ENCODE measurements at regions not wholly inside any gene's neighbourhood (a gene's known extent, or its start where the extent isn't known, plus 50 kb on each side); places are given as distances from the start of the nearest gene placed in this dataset.

- Histone ChIP-seq H3K9me3 (ENCODE audit: control insufficient read depth, low read depth, low read length) (no peaks in the 10 kb centered on the region), H2AFZ (ENCODE audit: low read length) (peak overlapping the region; percentile 59), H3T11ph (ENCODE audit: low read length) (no peak overlapping the region), H3K23me2 (ENCODE audit: insufficient read length, low read depth, low read length, poor library complexity, severe bottlenecking) (no peaks in the 10 kb centered on the region), H3K56ac (ENCODE audit: insufficient read length, low read depth, low read length) (no peak overlapping the region), H3K79me2 (ENCODE audit: insufficient read depth, low read length) (no peaks in the 10 kb centered on the region), H2BK120ac (ENCODE audit: low read depth, low read length, poor library complexity, severe bottlenecking) (no peak overlapping the region), H4K91ac (ENCODE audit: insufficient read length, low read depth, low read length) (no peak overlapping the region), H3K18ac (ENCODE audit: insufficient read length, low read depth, low read length) (no peak overlapping the region), H3K27ac (ENCODE audit: insufficient read length, low read depth, low read length) (no peak overlapping the region), H3K4me1 (ENCODE audit: insufficient read depth, low read length) (no peaks in the 10 kb centered on the region), H2BK12ac (ENCODE audit: insufficient read length, low read depth, low read length) (no peak overlapping the region), H4K8ac (replicated peaks; ENCODE audit: insufficient read length, low read depth, low read length) (no peak overlapping the region), H2AK5ac (ENCODE audit: insufficient read length, low read length) (no peak overlapping the region), H2BK20ac (ENCODE audit: low read depth, low read length, poor library complexity, severe bottlenecking) (no peak overlapping the region), H3K27me3 (ENCODE audit: insufficient read depth, low read length) (no peaks in the 10 kb centered on the region), H2BK5ac (ENCODE audit: insufficient read length, low read length) (no peak overlapping the region), H2BK15ac (ENCODE audit: low read depth, low read length) (no peak overlapping the region), H4K5ac (ENCODE audit: insufficient read length, low read depth, low read length) (no peak overlapping the region), H3K9ac (ENCODE audit: extremely low read depth, insufficient read length, low read length) (no peak overlapping the region), H3K4me2 (ENCODE audit: insufficient read depth, insufficient read length, low read length) (no peak overlapping the region), H3K14ac (ENCODE audit: insufficient read depth, low read length) (no peak overlapping the region), H3K4ac (ENCODE audit: low read depth, low read length) (no peak overlapping the region), H3K23ac (ENCODE audit: insufficient read length, low read depth, low read length) (no peak overlapping the region), H3K79me1 (ENCODE audit: insufficient read depth, low read depth, low read length, poor library complexity, severe bottlenecking) (no peaks in the 10 kb centered on the region), H4K20me1 (ENCODE audit: control insufficient read depth, insufficient read depth, insufficient read length) (no peaks in the 10 kb centered on the region)
- Mint-ChIP-seq H3K9me3 (peaks cover 0 to under 1% of the 10 kb centered on the region in 2 experiments; a peak in 2 of 5 replicates), H3K27me3 (ENCODE audit: low read depth) (no peaks in the 10 kb centered on the region), H3K4me1 (peaks cover 9 to 10% of the 10 kb centered on the region in 2 experiments; a peak in 3 of 4 replicates), H3K4me3 (no peak overlapping the region), H3K27ac (no peak overlapping the region), H3K36me3 (ENCODE audit: insufficient read depth in 1 of 3, low read depth in 3 of 3) (peaks cover 0 to 3% (median 0%) of the 10 kb centered on the region in 3 experiments; a peak in 1 of 7 replicates)
- WGBS (ENCODE audit: extremely low coverage, insufficient read length, low lambda C conversion rate), result no CpG with 5 or more reads among the region's 5 CpGs
- TF ChIP-seq CTCF (conservative IDR thresholded peaks at IDR 0.05), result no peak
- DNase-seq, result no peak
Observed at GRCh38 chr13:94956417-94957110, 244.2 kb upstream of the SOX21 start.

Measured in H9 (cell line).